ENCODE measurements at regions not wholly inside any gene's neighbourhood (a gene's known extent, or its start where the extent isn't known, plus 50 kb on each side); places are given as distances from the start of the nearest gene placed in this dataset.
A peak's percentile ranks its signal among the peaks of the same experiment; 100 is the strongest.

GRCh38 chr1:25140073-25140797 lies 92.1 kb downstream of the SYF2 start (continued):
- TF ChIP-seq MLX (CRISPR knock-in tag; IDR thresholded peaks at IDR 0.05) (peak; percentile 91), HIVEP1 (CRISPR knock-in tag; IDR thresholded peaks at IDR 0.05) (0 out of 2 replicates have a peak, but pooled peaks have one; percentile 54), THAP7 (CRISPR knock-in tag; IDR thresholded peaks at IDR 0.05) (peak; percentile 91; the same call in 1 of the 2 replicates), NAIF1 (CRISPR knock-in tag; IDR thresholded peaks at IDR 0.05; ENCODE audit: borderline replicate concordance) (0 out of 2 replicates have a peak, but pooled peaks have one; percentile 15), GMEB2 (CRISPR knock-in tag; IDR thresholded peaks at IDR 0.05; ENCODE audit: low read depth) (no peak), MIER3 (CRISPR knock-in tag; IDR thresholded peaks at IDR 0.05; ENCODE audit: borderline replicate concordance) (peak; percentile 17; the same call in 1 of the 2 replicates), ATF1 (CRISPR knock-in tag; IDR thresholded peaks at IDR 0.05) (no peak), STAT5B (CRISPR knock-in tag; IDR thresholded peaks at IDR 0.05) (no peak), ETS1 (CRISPR knock-in tag; IDR thresholded peaks at IDR 0.05) (no peak), RNF2 (conservative IDR thresholded peaks at IDR 0.05; ENCODE audit: low read depth) (peak; percentile 74; the same call in 1 of the 2 replicates), PITX1 (CRISPR knock-in tag; IDR thresholded peaks at IDR 0.05) (peak; percentile 63; the same call in 1 of the 2 replicates), ZSCAN29 (CRISPR knock-in tag; conservative IDR thresholded peaks at IDR 0.05) (peak; percentile 55; the same call in 1 of the 2 replicates), SP1 (IDR thresholded peaks at IDR 0.05) (no peak), SP1 (CRISPR knock-in tag; IDR thresholded peaks at IDR 0.05) (no peak), ZMAT3 (CRISPR knock-in tag; conservative IDR thresholded peaks at IDR 0.05) (peak; percentile 93), ZNF768 (CRISPR knock-in tag; IDR thresholded peaks at IDR 0.05) (peak; percentile 41; the same call in 1 of the 2 replicates), ZNF232 (CRISPR knock-in tag; IDR thresholded peaks at IDR 0.05; ENCODE audit: borderline replicate concordance) (peak; percentile 70; the same call in 1 of the 2 replicates), ZNF335 (CRISPR knock-in tag; IDR thresholded peaks at IDR 0.05) (0 out of 2 replicates have a peak, but pooled peaks have one; percentile 67), ZNF549 (CRISPR knock-in tag; IDR thresholded peaks at IDR 0.05) (no peak), HINFP (CRISPR knock-in tag; IDR thresholded peaks at IDR 0.05; ENCODE audit: low read depth) (peak; percentile 51; the same call in 1 of the 2 replicates), FOXA3 (CRISPR knock-in tag; IDR thresholded peaks at IDR 0.05) (peak; percentile 64), AKAP8 (CRISPR knock-in tag; IDR thresholded peaks at IDR 0.05) (no peak)

All from HepG2 (cell line).